H9 (cell line): ENCODE measurements at regions not wholly inside any gene's neighbourhood (a gene's known extent, or its start where the extent isn't known, plus 50 kb on each side); places are given as distances from the start of the nearest gene placed in this dataset.

ENCODE experiments used
- DNase-seq: peaks from one replicate; pipeline ENCODE4 v3.0.0-alpha.2; 2017
- H2AFZ ChIP-seq: one replicate; pipeline ENCODE4 v1.6.1; 2013; ENCODE audit warnings: mild to moderate bottlenecking, low read length, control low read depth, moderate library complexity
- H2AK5ac ChIP-seq: 2 replicates; pipeline ENCODE4 v1.6.1; 2013; ENCODE audit warnings: low read length, control low read depth, mixed read lengths; ENCODE audit not compliant: insufficient read length
- H2BK120ac ChIP-seq: one replicate; pipeline ENCODE4 v1.6.1; 2013; ENCODE audit warnings: low read depth, mild to moderate bottlenecking, low read length, control low read depth, inconsistent platforms; ENCODE audit not compliant: poor library complexity, severe bottlenecking
- H2BK12ac ChIP-seq: 2 replicates; pipeline ENCODE4 v1.6.1; 2013; ENCODE audit warnings: low read length, control low read depth, mixed read lengths, low read depth; ENCODE audit not compliant: insufficient read length
- H2BK15ac ChIP-seq: 2 replicates; pipeline ENCODE4 v1.6.1; 2013; ENCODE audit warnings: low read depth, low read length, control low read depth
- H2BK20ac ChIP-seq: one replicate; pipeline ENCODE4 v1.6.1; 2013; ENCODE audit warnings: low read depth, mild to moderate bottlenecking, low read length, control low read depth, inconsistent platforms; ENCODE audit not compliant: poor library complexity, severe bottlenecking
- H2BK5ac ChIP-seq: 2 replicates; pipeline ENCODE4 v1.6.1; 2013; ENCODE audit warnings: low read length, control low read depth, mixed read lengths; ENCODE audit not compliant: insufficient read length
- H3K14ac ChIP-seq: 2 replicates; pipeline ENCODE4 v1.6.1; 2013; ENCODE audit warnings: low read length, control low read depth; ENCODE audit not compliant: insufficient read depth
- H3K18ac ChIP-seq: 2 replicates; pipeline ENCODE4 v1.6.1; 2013; ENCODE audit warnings: low read depth, mild to moderate bottlenecking, mixed read lengths, low read length, control low read depth; ENCODE audit not compliant: insufficient read length
- H3K23ac ChIP-seq: 2 replicates; pipeline ENCODE4 v1.6.1; 2013; ENCODE audit warnings: low read length, control low read depth, mixed read lengths, low read depth; ENCODE audit not compliant: insufficient read length
- H3K23me2 ChIP-seq: 2 replicates; pipeline ENCODE4 v1.6.1; 2013; ENCODE audit warnings: low read depth, mild to moderate bottlenecking, mixed read lengths, low read length, control low read depth; ENCODE audit not compliant: insufficient read length, poor library complexity, severe bottlenecking
- H3K27ac ChIP-seq: 2 replicates; pipeline ENCODE4 v1.5.1; 2013; ENCODE audit warnings: low read length, control low read depth, mixed read lengths, low read depth; ENCODE audit not compliant: insufficient read length
- H3K27me3 ChIP-seq: 2 replicates; pipeline ENCODE4 v1.6.1; 2013; ENCODE audit warnings: low read length, control low read depth, inconsistent platforms; ENCODE audit not compliant: insufficient read depth
- H3K4ac ChIP-seq: 2 replicates; pipeline ENCODE4 v1.6.1; 2013; ENCODE audit warnings: low read depth, mild to moderate bottlenecking, control low read depth, inconsistent platforms, low read length, moderate library complexity
- H3K4me1 ChIP-seq: 2 replicates; pipeline ENCODE4 v1.6.1; 2013; ENCODE audit warnings: low read length, control low read depth, inconsistent platforms; ENCODE audit not compliant: insufficient read depth
- H3K4me2 ChIP-seq: 2 replicates; pipeline ENCODE4 v1.6.1; 2013; ENCODE audit warnings: low read length, control low read depth, mixed read lengths; ENCODE audit not compliant: insufficient read length, insufficient read depth
- H3K56ac ChIP-seq: 2 replicates; pipeline ENCODE4 v1.6.1; 2013; ENCODE audit warnings: low read depth, mild to moderate bottlenecking, mixed read lengths, low read length, control low read depth; ENCODE audit not compliant: insufficient read length
- H3K79me1 ChIP-seq: 2 replicates; pipeline ENCODE4 v1.6.1; 2013; ENCODE audit warnings: low read depth, mild to moderate bottlenecking, moderate library complexity, low read length, control low read depth, inconsistent platforms; ENCODE audit not compliant: insufficient read depth, poor library complexity, severe bottlenecking
- H3K79me2 ChIP-seq: 2 replicates; pipeline ENCODE4 v1.6.1; 2013; ENCODE audit warnings: low read length, control low read depth, inconsistent platforms; ENCODE audit not compliant: insufficient read depth
- H3K9ac ChIP-seq: 2 replicates; pipeline ENCODE4 v1.6.1; 2013; ENCODE audit warnings: low read length, control low read depth, mixed read lengths; ENCODE audit not compliant: insufficient read length; ENCODE audit errors: extremely low read depth
- H3K9me3 ChIP-seq: one replicate; pipeline ENCODE4 v1.6.1; 2013; ENCODE audit warnings: low read depth, low read length, inconsistent platforms; ENCODE audit not compliant: control insufficient read depth
- H3T11ph ChIP-seq: one replicate; pipeline ENCODE4 v1.6.1; 2013; ENCODE audit warnings: mild to moderate bottlenecking, low read length, control low read depth, inconsistent platforms
- H4K20me1 ChIP-seq: one replicate; pipeline ENCODE4 v1.6.1; 2013; ENCODE audit not compliant: control insufficient read depth, insufficient read length, insufficient read depth
- H4K5ac ChIP-seq: 2 replicates; pipeline ENCODE4 v1.6.1; 2013; ENCODE audit warnings: low read depth, mild to moderate bottlenecking, mixed read lengths, low read length, control low read depth; ENCODE audit not compliant: insufficient read length
- H4K8ac ChIP-seq: replicated peaks from 2 replicates; pipeline ENCODE4 v1.6.1; 2013; ENCODE audit warnings: low read length, control low read depth, mixed read lengths, low read depth; ENCODE audit not compliant: insufficient read length
- H4K91ac ChIP-seq: 2 replicates; pipeline ENCODE4 v1.6.1; 2013; ENCODE audit warnings: low read depth, mild to moderate bottlenecking, moderate library complexity, mixed read lengths, low read length, control low read depth; ENCODE audit not compliant: insufficient read length
- H3K27ac Mint-ChIP-seq, 3 experiments: 2 replicates in 2 of 3; 3 replicates in 1 of 3; pipeline ENCODE4 v1.8.0; 2020 to 2021; ENCODE audit warnings: mixed read lengths in 3 of 3, mild to moderate bottlenecking in 1 of 3, moderate library complexity in 1 of 3
- H3K27me3 Mint-ChIP-seq: 2 replicates; pipeline ENCODE4 v1.8.0; 2021; ENCODE audit warnings: low read depth, mild to moderate bottlenecking, moderate library complexity, mixed read lengths
- H3K36me3 Mint-ChIP-seq, 3 experiments: 2 replicates in 2 of 3; 3 replicates in 1 of 3; pipeline ENCODE4 v1.8.0; 2020 to 2021; ENCODE audit warnings: low read depth in 3 of 3, mixed read lengths in 3 of 3; ENCODE audit not compliant: insufficient read depth in 1 of 3
- H3K4me1 Mint-ChIP-seq, 2 experiments: 2 replicates each; pipeline ENCODE4 v1.8.0; 2020; ENCODE audit warnings: mixed read lengths in 2 of 2
- H3K4me3 Mint-ChIP-seq, 2 experiments: 2 replicates in 1 of 2; 3 replicates in 1 of 2; pipeline ENCODE4 v1.8.0; 2020 to 2021; ENCODE audit warnings: mild to moderate bottlenecking in 2 of 2, mixed read lengths in 2 of 2, moderate library complexity in 1 of 2
- H3K9me3 Mint-ChIP-seq, 2 experiments: 2 replicates in 1 of 2; 3 replicates in 1 of 2; pipeline ENCODE4 v1.8.0; 2020; ENCODE audit warnings: mild to moderate bottlenecking in 2 of 2, mixed read lengths in 2 of 2, moderate library complexity in 1 of 2
- WGBS: extraction: QIAGEN DNeasy Blood & Tissue Kit; methylation state at CpG from one replicate; pipeline ENCODE4 v1.1.7; 2013; ENCODE audit warnings: missing lambda C conversion rate, low lambda C conversion rate, mixed read lengths; ENCODE audit not compliant: insufficient read length; ENCODE audit errors: extremely low coverage; 5-methylcytosine and 5-hydroxymethylcytosine counted together
- TF ChIP-seq, protein P1 (sequence below): fragments of 200-600 bp; sonication (generic); conservative IDR thresholded peaks from 3 replicates; pipeline ENCODE4 v1.8.0; 2021; ENCODE audit warnings: antibody characterized with exemption, mild to moderate bottlenecking

DNA sequence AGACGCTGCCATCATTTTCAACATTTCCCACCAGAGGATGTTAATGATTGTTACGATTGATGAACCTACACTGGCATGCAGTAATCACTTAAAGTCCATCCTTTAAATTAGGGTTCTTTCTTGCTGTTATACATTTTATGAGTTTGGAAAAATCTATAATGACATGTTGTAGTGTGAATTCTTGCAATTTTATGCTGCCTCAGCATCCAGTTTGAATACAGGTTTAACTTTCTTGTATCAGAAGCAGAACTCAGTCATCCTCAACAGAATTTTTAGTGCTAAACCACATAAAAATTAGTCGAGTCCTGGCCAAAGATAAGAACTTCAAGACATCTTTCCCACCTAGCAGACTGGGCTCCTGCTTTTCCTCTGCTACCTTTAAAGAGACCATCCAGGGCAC lies 303.3 kb downstream of the NUP35 start:
- WGBS, result no CpG with 5 or more reads among the region's 3 CpGs

More for the DNA sequence above, 303.3 kb downstream of the NUP35 start:
- H3K79me1 ChIP-seq, result no peaks in the 10 kb centered on the region
- no peak overlapping the region for H2BK20ac ChIP-seq
- no peak overlapping the region for H4K8ac ChIP-seq
- no peaks in the 10 kb centered on the region for H3K27me3 ChIP-seq
- no peak overlapping the region for H2BK5ac ChIP-seq
- no peak overlapping the region for H4K5ac ChIP-seq
- H3K18ac ChIP-seq, result no peak overlapping the region
- no peak overlapping the region for H3K56ac ChIP-seq
- no peaks in the 10 kb centered on the region for H3K79me2 ChIP-seq
- no peaks in the 10 kb centered on the region for H3K23me2 ChIP-seq
- H3K9me3 Mint-ChIP-seq, result peaks cover 0 to 8% of the 10 kb centered on the region in 2 experiments; a peak in 3 of 5 replicates
- H3K27ac ChIP-seq, result no peak overlapping the region
- no peak overlapping the region for H3K14ac ChIP-seq
- H2BK120ac ChIP-seq, result no peak overlapping the region
- no peak overlapping the region for H3K23ac ChIP-seq
- H2AFZ ChIP-seq, result no peak overlapping the region
- H4K91ac ChIP-seq, result no peak overlapping the region
- H3K4me1 Mint-ChIP-seq, result peaks cover 4 to 8% of the 10 kb centered on the region in 2 experiments; a peak in 2 of 4 replicates
- H3K36me3 Mint-ChIP-seq, result peaks cover 0 to 8% (median 3%) of the 10 kb centered on the region in 3 experiments; a peak in 3 of 7 replicates
- H3K9me3 ChIP-seq, result no peaks in the 10 kb centered on the region
- DNase-seq, result no peak
- TF ChIP-seq, protein P1, sequence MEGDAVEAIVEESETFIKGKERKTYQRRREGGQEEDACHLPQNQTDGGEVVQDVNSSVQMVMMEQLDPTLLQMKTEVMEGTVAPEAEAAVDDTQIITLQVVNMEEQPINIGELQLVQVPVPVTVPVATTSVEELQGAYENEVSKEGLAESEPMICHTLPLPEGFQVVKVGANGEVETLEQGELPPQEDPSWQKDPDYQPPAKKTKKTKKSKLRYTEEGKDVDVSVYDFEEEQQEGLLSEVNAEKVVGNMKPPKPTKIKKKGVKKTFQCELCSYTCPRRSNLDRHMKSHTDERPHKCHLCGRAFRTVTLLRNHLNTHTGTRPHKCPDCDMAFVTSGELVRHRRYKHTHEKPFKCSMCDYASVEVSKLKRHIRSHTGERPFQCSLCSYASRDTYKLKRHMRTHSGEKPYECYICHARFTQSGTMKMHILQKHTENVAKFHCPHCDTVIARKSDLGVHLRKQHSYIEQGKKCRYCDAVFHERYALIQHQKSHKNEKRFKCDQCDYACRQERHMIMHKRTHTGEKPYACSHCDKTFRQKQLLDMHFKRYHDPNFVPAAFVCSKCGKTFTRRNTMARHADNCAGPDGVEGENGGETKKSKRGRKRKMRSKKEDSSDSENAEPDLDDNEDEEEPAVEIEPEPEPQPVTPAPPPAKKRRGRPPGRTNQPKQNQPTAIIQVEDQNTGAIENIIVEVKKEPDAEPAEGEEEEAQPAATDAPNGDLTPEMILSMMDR, result no peak
- no peak overlapping the region for H3K4me2 ChIP-seq
- H3K4ac ChIP-seq, result no peak overlapping the region
- no peak overlapping the region for H3K27ac Mint-ChIP-seq
- H4K20me1 ChIP-seq, result no peaks in the 10 kb centered on the region
- no peak overlapping the region for H3T11ph ChIP-seq
- H2BK15ac ChIP-seq, result no peak overlapping the region
- H3K27me3 Mint-ChIP-seq, result no peaks in the 10 kb centered on the region
- H3K4me3 Mint-ChIP-seq, result no peak overlapping the region
- no peak overlapping the region for H3K9ac ChIP-seq
- no peak overlapping the region for H2AK5ac ChIP-seq
- H2BK12ac ChIP-seq, result no peak overlapping the region
- H3K4me1 ChIP-seq, result no peaks in the 10 kb centered on the region
